RWPE1 (cell line): ENCODE measurements at regions not wholly inside any gene's neighbourhood (a gene's known extent, or its start where the extent isn't known, plus 50 kb on each side); places are given as distances from the start of the nearest gene placed in this dataset.
A peak's percentile ranks its signal among the peaks of the same experiment; 100 is the strongest.

ENCODE experiments used
- CTCF ChIA-PET: fragments of 350-600 bp; sonication (Branson Sonifier 250); formaldehyde crosslinking; extraction: SDS; loops from one replicate; lab custom pipeline; 2021; lab: Yijun Ruan, JAX
- POLR2A ChIA-PET: fragments of 400-600 bp; formaldehyde crosslinking; extraction: SDS; loops from one replicate; lab custom pipeline; 2020; ENCODE audit warnings: antibody characterized with exemption; ENCODE audit not compliant: low non-redundant PET; lab: Yijun Ruan, JAX
- DNase-seq: peaks from one replicate; pipeline ENCODE4 v3.0.0; 2012; ENCODE audit warnings: low spot score
- H3K27ac ChIP-seq: fragments of 450-650 bp; 2 replicates; pipeline ENCODE4 v1.5.1; 2017
- TF ChIP-seq, protein P1 (sequence below): fragments of 450-650 bp; conservative IDR thresholded peaks from 2 replicates; pipeline ENCODE4 v1.5.1; 2017; ENCODE audit warnings: low read depth, mild to moderate bottlenecking

DNA sequence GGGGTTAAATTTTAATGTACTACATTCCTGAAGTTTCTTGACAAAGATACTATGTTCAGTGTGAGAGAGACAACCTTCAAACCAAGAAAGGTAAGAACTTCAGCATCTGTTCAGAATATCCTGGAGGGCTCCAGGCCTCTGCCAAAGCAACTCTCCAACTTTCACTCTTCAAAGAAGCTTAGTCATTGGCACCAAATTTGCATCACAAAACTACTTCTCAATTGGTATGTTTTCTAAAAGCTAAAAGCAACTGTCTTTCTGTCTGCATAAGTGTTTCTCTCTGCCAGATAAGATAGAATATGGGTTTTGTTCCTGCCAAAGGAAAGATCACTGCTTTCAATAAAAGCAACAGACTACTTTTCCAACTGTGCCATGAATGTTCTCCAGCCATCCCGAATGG lies 187.4 kb downstream of the SUCLA2 start:
- CTCF ChIA-PET = no interaction called here
- no peak overlapping the region for H3K27ac ChIP-seq
- POLR2A ChIA-PET = no interaction called here
- TF ChIP-seq, protein P1, sequence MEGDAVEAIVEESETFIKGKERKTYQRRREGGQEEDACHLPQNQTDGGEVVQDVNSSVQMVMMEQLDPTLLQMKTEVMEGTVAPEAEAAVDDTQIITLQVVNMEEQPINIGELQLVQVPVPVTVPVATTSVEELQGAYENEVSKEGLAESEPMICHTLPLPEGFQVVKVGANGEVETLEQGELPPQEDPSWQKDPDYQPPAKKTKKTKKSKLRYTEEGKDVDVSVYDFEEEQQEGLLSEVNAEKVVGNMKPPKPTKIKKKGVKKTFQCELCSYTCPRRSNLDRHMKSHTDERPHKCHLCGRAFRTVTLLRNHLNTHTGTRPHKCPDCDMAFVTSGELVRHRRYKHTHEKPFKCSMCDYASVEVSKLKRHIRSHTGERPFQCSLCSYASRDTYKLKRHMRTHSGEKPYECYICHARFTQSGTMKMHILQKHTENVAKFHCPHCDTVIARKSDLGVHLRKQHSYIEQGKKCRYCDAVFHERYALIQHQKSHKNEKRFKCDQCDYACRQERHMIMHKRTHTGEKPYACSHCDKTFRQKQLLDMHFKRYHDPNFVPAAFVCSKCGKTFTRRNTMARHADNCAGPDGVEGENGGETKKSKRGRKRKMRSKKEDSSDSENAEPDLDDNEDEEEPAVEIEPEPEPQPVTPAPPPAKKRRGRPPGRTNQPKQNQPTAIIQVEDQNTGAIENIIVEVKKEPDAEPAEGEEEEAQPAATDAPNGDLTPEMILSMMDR = no peak
- DNase-seq = no peak

DNA sequence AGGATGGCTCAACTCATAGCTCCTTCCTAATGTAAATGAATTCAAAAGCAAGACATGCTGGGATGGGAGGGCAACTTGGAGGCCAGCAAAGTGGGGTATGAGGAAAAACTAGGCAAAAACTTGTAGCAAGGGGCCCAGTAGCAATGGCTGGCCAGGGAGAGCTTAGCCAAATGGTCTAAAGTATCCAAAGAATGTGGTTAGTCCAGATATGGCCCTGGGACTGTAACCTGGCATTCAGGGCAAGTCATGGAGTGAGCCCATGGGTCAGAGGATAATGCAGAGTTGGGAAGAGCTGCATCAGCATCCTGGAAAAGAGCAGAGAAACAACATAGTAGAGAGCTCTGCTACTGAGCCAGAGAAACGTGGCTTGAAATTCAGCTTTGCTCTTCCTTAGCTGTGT lies 191.7 kb downstream of the SUCLA2 start:
- no peak overlapping the region for H3K27ac ChIP-seq
- TF ChIP-seq, protein P1 = no peak
- CTCF ChIA-PET = no interaction called here
- POLR2A ChIA-PET = no interaction called here
- no peak for DNase-seq

DNA sequence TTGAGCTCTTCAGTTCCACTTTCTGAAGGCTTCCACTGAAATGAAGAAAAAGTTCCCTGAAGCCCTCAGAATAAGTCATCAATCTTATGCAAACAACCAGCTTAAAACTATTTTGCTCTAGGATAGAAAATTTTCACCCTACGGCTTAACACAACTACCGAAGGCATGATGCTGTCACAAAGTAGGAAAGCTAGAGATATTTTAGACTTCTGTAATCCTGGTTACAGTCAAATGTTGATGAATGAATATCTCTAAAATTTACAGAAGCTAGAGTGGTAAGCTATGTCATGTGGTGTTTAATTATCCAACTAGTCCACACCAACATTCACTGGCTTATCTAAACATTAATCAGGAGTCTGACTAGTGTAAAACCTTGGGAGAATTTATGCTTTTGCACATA lies 197.9 kb downstream of the SUCLA2 start:
- no peak overlapping the region for H3K27ac ChIP-seq
- POLR2A ChIA-PET = no interaction called here
- DNase-seq = no peak
- TF ChIP-seq, protein P1 = no peak
- CTCF ChIA-PET = no interaction called here

DNA sequence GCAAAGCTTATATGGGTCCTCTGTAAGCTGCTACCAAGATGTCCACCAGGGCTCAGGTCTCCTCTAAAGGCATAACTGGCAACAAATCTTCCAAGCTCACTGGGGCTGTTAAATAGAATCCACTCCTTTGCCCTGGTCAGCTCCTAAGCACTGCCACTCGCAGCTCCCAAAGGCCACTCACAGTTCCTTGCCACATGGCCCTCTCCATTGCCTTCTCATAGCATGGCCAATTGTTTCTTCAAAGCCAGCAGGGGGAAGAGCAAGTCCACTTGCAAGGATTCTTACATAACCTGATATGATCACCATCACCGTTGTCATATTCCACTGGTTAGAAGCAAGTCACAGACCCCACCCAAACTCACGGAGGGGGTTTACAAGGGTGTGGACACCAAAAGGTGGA lies 199.5 kb downstream of the SUCLA2 start:
- TF ChIP-seq, protein P1 = no peak
- no peak overlapping the region for H3K27ac ChIP-seq
- no peak for DNase-seq
- ChIA-PET POLR2A (no interaction called here), CTCF (no interaction called here)

DNA sequence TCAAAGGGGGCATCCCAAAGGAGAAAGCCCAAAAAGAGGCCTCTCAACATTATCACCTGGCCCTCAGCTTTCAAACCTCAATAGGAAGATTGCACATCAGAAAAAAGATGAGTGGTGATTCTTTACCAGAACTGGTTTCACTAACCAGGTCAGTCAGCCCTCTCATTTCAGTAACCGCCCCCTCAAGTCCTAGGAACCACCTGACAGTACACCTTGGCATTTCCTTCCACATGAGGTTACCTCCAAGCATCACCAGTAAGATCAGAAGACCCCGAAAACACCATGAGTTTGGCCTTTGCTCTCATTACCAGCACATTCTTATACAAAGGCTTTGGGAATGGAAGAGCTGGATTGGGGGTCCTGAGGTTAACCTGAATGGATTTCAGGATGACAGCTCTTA lies 200.5 kb downstream of the SUCLA2 start:
- ChIA-PET POLR2A (no interaction called here), CTCF (no interaction called here)
- TF ChIP-seq, protein P1 = no peak
- no peak for DNase-seq
- no peak overlapping the region for H3K27ac ChIP-seq

DNA sequence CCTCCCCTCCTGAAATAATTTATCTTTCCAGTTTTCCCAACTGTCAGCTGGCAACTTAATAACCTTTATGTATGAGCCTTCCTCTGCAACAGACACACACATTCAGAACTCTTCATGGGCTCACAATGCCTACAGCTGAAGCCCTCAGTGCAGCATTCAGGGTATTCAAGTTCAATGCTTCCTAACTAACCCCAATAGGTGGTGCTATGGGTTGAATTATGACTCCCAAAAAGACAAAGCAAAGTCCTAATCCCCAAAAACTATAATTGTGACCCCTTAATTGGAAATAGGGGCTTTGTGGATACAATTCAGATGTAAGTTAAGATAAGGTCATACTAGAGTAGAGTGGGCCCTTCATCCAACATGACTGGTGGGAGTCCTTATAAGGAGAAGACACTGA lies 202.2 kb downstream of the SUCLA2 start:
- no peak overlapping the region for H3K27ac ChIP-seq
- ChIA-PET POLR2A (no interaction called here), CTCF (interaction anchor here (0.5 to 1.2 kb wide), 3 partner anchors 39 to 970 kb away, joined by 3 to 4 read pairs (median 3); no protein-coding TSS in a partner anchor)
- DNase-seq = peak; percentile 25
- TF ChIP-seq, protein P1 = peak; percentile 25
